ENCODE measurements at regions not wholly inside any gene's neighbourhood (a gene's known extent, or its start where the extent isn't known, plus 50 kb on each side); places are given as distances from the start of the nearest gene placed in this dataset.

- TF ChIP-seq CTCF (IDR thresholded peaks at IDR 0.05) = no peak
- Histone ChIP-seq H3K27ac (no peak overlapping the region), H3K4me3 (no peak overlapping the region)
- DNase-seq (ENCODE audit: low spot score) = no peak
These were observed 460.7 kb upstream of the CNTN3 start for GRCh38 chr3:75075158-75075557.

- no peak for TF ChIP-seq CTCF (IDR thresholded peaks at IDR 0.05)
- Histone ChIP-seq H3K27ac (no peak overlapping the region), H3K4me3 (no peak overlapping the region)
- no peak for DNase-seq (ENCODE audit: low spot score)
These were observed 462.0 kb upstream of the CNTN3 start for GRCh38 chr3:75076481-75076880.

- no peak for TF ChIP-seq CTCF (IDR thresholded peaks at IDR 0.05)
- Histone ChIP-seq H3K4me3 (no peak overlapping the region), H3K27ac (no peak overlapping the region)
- no peak for DNase-seq (ENCODE audit: low spot score)
These were observed 463.8 kb upstream of the CNTN3 start for GRCh38 chr3:75078290-75078689.

- DNase-seq (ENCODE audit: low spot score) = no peak
- Histone ChIP-seq H3K27ac (no peak overlapping the region), H3K4me3 (no peak overlapping the region)
- no peak for TF ChIP-seq CTCF (IDR thresholded peaks at IDR 0.05)
These were observed 468.4 kb upstream of the CNTN3 start for GRCh38 chr3:75082845-75083244.

GRCh38 chr3:75089841-75090240 is 475.4 kb upstream of the CNTN3 start:
- TF ChIP-seq CTCF (IDR thresholded peaks at IDR 0.05) = no peak
- DNase-seq (ENCODE audit: low spot score) = no peak
- Histone ChIP-seq H3K27ac (no peak overlapping the region), H3K4me3 (no peak overlapping the region)

- no peak overlapping the region for H3K27ac ChIP-seq
- no peak overlapping the region for H3K4me3 ChIP-seq
- no peak for TF ChIP-seq CTCF (IDR thresholded peaks at IDR 0.05)
- DNase-seq (ENCODE audit: low spot score) = peak; percentile 62
These were observed 487.1 kb upstream of the CNTN3 start for GRCh38 chr3:75101329-75102147.

GRCh38 chr3:75110741-75111140 is 496.3 kb upstream of the CNTN3 start:
- DNase-seq (ENCODE audit: low spot score) = no peak
- H3K4me3 ChIP-seq = no peak overlapping the region
- H3K27ac ChIP-seq = no peak overlapping the region
- TF ChIP-seq CTCF (IDR thresholded peaks at IDR 0.05) = no peak

Data from coronary artery (tissue), 2 donors.